Stimulated activated CD4-positive, alpha-beta T cell treated with anti-CD3 and anti-CD28 coated beads, Interleukin-2, amount 100 ng/mL, for 4 hours (primary cell): ENCODE measurements at regions not wholly inside any gene's neighbourhood (a gene's known extent, or its start where the extent isn't known, plus 50 kb on each side); places are given as distances from the start of the nearest gene placed in this dataset.

Experiments
- DNase-seq: peaks from one replicate; pipeline ENCODE4 v3.0.0-alpha.2; 2020; ENCODE audit warnings: low read depth

- no peak for DNase-seq
Measured at GRCh38 chr7:121525155-121525819, 129.2 kb upstream of the FAM3C start.

- no peak for DNase-seq
Measured at GRCh38 chr7:121521711-121522400, 125.7 kb upstream of the FAM3C start.

- DNase-seq, result no peak
Measured at GRCh38 chr7:121520911-121521310, 124.8 kb upstream of the FAM3C start.

GRCh38 chr7:121519548-121520521 is 123.7 kb upstream of the FAM3C start:
- DNase-seq, result no peak

GRCh38 chr7:121517591-121517990 is 121.5 kb upstream of the FAM3C start:
- no peak for DNase-seq

DNA sequence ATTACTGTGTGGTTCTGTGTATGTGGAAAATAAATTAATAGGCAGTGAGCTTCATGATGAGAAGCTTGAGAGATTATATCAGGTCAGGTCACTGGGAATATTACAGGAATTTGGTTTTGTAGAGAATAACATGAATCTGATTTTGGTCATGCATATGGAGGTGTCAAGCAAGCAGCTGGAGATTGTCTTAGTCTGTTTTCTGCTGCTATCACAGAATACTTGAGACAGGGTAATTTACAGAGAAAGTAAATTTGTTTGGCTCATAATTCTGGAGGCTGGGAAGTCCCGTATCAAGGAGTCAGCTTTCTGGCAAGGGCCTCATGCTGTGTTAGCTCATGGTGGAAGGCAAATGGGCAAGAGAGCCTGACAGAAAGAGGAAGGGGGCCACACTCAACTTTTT is 120.7 kb upstream of the FAM3C start:
- no peak for DNase-seq

DNA sequence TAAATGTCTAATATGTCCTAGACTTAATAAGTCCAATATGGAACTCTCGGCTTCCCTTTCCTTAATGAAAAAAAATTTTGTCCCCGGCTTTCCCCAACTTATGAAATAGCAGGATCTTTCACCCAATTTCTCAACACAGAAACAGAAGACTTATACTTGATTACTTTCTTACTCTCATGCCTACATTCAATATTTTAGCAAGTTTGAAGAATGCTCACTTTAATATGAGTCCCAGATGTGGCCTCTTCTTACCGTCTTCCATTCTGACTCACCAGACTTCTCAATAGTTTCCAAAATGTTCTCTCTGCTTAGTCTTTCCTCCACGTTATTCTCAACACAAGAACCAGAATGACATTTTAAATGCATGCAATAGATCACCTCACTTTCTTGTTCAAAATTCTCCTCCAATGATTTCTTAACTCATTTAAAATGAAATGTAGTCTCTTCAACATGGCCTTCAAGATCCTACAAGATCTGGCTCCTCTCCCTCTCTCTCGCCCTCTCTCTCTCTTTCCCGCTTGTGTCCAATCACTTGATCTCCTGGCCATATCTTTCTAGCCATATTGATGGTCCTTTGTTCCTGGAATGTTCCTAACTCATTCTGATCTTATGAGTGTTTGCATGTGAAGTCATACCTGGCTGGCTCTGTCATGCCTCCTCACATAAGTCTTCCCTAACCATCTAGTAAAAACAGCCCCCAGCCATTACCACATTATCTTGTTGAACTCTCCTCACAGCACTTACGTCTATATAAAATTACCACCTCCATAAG is 119.7 kb upstream of the FAM3C start:
- no peak for DNase-seq

GRCh38 chr7:121515229-121515628 is 119.1 kb upstream of the FAM3C start:
- no peak for DNase-seq

DNA sequence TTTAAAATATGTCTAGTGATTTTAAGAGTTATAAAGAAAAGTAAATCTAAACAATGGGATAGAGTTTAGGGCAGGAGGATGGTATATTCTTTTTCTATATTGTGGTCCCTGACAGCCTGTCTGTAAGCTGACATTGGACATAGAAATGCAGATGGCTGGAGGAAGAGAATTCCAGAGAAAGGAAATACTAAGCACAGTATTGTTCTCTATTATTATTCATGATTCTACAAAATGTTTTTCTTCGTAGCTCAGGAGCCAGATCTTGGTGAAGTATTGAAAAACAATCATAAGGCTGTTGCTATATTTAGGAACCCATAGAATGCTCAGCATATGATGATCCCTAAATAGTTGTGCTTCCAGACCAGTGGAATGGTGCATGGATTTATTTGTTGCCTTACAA is 117.0 kb upstream of the FAM3C start:
- DNase-seq, result no peak

DNA sequence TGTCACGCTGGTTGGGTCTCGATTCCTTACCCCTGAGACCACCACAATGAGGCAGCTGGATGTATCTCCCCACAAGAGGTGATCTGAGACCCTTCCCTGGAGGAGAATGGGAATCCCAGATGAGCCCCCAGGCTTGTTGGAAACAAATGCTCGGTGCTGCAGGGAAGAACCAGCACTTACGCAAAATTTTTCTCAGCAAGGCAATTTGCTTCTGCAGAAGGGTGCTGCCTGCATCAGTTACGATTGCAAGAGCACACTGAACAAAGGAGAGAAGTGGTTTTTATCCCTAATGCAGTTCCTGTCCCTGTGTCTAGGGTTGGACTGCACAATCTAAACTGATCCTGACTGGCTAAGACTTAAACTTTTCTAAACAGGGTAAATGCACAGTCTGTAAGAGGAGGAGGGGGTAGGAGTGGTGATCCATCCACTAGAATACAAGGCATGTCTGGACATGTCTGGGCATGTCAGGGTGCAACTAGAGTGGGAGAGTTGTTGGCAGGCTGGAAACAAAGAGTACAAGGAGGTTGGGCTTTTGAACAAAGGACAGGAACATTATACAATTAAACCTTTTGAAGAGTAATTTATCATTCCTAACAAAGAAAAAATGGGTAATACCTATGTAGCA is 114.9 kb upstream of the FAM3C start:
- no peak for DNase-seq

GRCh38 chr7:121510302-121510701 is 114.2 kb upstream of the FAM3C start:
- no peak for DNase-seq

GRCh38 chr7:121505540-121506182 is 109.6 kb upstream of the FAM3C start:
- no peak for DNase-seq

- DNase-seq, result no peak
Measured at GRCh38 chr7:121505021-121505420, 108.9 kb upstream of the FAM3C start.

- DNase-seq, result no peak
Measured at GRCh38 chr7:121504482-121504881, 108.4 kb upstream of the FAM3C start.

DNA sequence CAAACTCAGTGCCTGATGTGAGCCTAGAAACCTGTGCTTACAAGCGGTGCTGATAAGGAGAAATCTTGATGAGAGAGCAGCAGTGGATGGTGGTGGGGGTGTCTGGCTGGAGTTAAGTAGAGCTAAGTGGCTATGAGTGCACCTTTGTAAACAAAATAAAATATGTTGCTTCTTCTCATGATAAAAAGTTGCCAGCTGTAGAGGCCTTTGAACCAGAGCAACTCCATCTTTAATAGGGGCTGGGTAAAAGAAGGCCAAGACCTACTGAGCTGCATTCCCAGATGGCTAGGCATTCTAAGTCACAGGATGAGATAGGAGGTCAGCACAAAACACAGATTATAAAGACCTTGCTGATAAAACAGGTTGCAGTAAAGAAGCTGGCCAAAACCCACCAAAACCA is 107.6 kb upstream of the FAM3C start:
- no peak for DNase-seq

GRCh38 chr7:121503039-121503438 is 106.9 kb upstream of the FAM3C start:
- DNase-seq, result no peak

DNA sequence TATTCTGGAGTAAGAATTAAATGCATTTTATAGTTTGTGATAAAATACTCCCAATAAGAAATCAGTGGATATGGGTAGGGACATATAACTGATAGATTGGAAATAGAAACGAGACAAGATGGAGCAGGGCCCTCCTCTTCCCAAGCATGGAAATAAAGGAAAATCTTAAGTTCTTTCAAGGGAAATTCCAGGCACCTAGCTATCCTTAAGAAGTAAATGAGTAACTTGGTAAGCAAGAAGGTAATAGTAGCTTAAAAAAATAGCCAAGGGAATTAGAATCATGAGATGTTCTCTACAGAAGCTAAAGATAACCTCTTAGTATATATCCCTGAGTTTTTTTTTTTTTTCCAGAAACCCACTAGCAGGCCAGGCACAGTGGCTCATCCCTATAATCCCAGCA is 105.5 kb upstream of the FAM3C start:
- DNase-seq, result no peak

- no peak for DNase-seq
Measured at GRCh38 chr7:121500360-121501058, 104.4 kb upstream of the FAM3C start.

- no peak for DNase-seq
Measured at GRCh38 chr7:121499624-121500023, 103.5 kb upstream of the FAM3C start.

DNA sequence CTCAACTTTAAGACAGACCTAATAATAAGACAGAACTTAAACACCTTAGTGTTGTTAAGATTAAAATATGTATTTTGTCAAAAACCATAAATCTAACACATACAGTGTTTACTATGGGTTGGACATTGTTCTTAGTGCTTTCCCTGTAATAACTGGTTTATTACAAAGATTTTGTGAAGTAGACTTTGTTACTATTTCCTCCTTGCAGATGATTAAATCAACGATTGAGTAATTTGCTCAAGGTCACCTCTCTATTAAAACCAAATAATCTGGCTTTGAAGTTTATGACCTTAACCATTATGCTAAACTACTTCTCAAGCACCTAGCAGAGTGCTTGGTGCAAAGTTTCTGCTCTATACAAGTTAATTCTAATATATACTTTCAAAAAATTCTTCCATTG is 102.7 kb upstream of the FAM3C start:
- no peak for DNase-seq
